Gastrocnemius medialis (tissue), 4 donors: ENCODE measurements at regions not wholly inside any gene's neighbourhood (a gene's known extent, or its start where the extent isn't known, plus 50 kb on each side); places are given as distances from the start of the nearest gene placed in this dataset.

Experiments used
- CTCF ChIP-seq, 5 experiments: fragments of 450-650 bp in 3 of 5; fragments of 200-600 bp in 2 of 5; sonication (generic) in 2 of 5; IDR thresholded peaks in 4 of 5; conservative IDR thresholded peaks in 1 of 5; 1 replicate in 4 of 5; 2 replicates in 1 of 5; pipeline ENCODE4 v1.5.1; 2016 to 2019; ENCODE audit warnings: antibody characterized with exemption in 5 of 5, mild to moderate bottlenecking in 3 of 5, moderate library complexity in 3 of 5
- POLR2A ChIP-seq, 2 donors: fragments of 450-650 bp; IDR thresholded peaks; one replicate each; pipeline ENCODE4 v1.6.1; 2017; ENCODE audit warnings: antibody characterized with exemption in 2 of 2, mild to moderate bottlenecking in 2 of 2, moderate library complexity in 2 of 2

- TF ChIP-seq CTCF (IDR thresholded peaks at IDR 0.05 in 4 of 5, conservative IDR thresholded peaks at IDR 0.05 in 1 of 5) (no peak), POLR2A (IDR thresholded peaks at IDR 0.05) (no peak)
These were observed 158.7 kb downstream of the SIPA1L2 start for GRCh38 chr1:232471250-232471649.
